Nephron progenitor cell (in vitro differentiated cells): ENCODE measurements at regions not wholly inside any gene's neighbourhood (a gene's known extent, or its start where the extent isn't known, plus 50 kb on each side); places are given as distances from the start of the nearest gene placed in this dataset.
A peak's percentile ranks its signal among the peaks of the same experiment; 100 is the strongest.

Experiments used
- DNase-seq: peaks from one replicate; pipeline ENCODE4 v3.0.0; 2021
- H3K27ac Mint-ChIP-seq: 2 replicates; pipeline ENCODE4 v1.8.0; 2021; ENCODE audit warnings: mild to moderate bottlenecking, moderate library complexity, mixed read lengths
- H3K27me3 Mint-ChIP-seq: 2 replicates; pipeline ENCODE4 v1.8.0; 2021; ENCODE audit warnings: mild to moderate bottlenecking, low read depth, mixed read lengths; ENCODE audit not compliant: poor library complexity
- H3K36me3 Mint-ChIP-seq: 2 replicates; pipeline ENCODE4 v1.8.0; 2021; ENCODE audit warnings: low read depth, mixed read lengths
- H3K4me1 Mint-ChIP-seq: 2 replicates; pipeline ENCODE4 v1.8.0; 2021; ENCODE audit warnings: mixed read lengths
- H3K4me3 Mint-ChIP-seq: 2 replicates; pipeline ENCODE4 v1.8.0; 2021; ENCODE audit warnings: mild to moderate bottlenecking, moderate library complexity, mixed read lengths
- H3K9me3 Mint-ChIP-seq: 2 replicates; pipeline ENCODE4 v1.8.0; 2021; ENCODE audit warnings: mild to moderate bottlenecking, moderate library complexity, mixed read lengths
- CTCF ChIP-seq: fragments of 200-600 bp; sonication (generic); IDR thresholded peaks from 2 replicates; pipeline ENCODE4 v1.5.0; 2021; ENCODE audit warnings: antibody characterized with exemption

GRCh38 chr10:113987156-113987555, 56.5 kb upstream of the ADRB1 start:
- no peak for DNase-seq
- H3K4me1 Mint-ChIP-seq, result peaks cover 7% of the 10 kb centered on the region
- TF ChIP-seq CTCF, result no peak
- peaks cover 4% of the 10 kb centered on the region for H3K27me3 Mint-ChIP-seq
- no peak overlapping the region for H3K4me3 Mint-ChIP-seq
- peaks cover 7% of the 10 kb centered on the region for H3K9me3 Mint-ChIP-seq
- H3K36me3 Mint-ChIP-seq, result no peaks in the 10 kb centered on the region
- H3K27ac Mint-ChIP-seq, result no peak overlapping the region

- TF ChIP-seq CTCF, result no peak
- H3K36me3 Mint-ChIP-seq, result no peaks in the 10 kb centered on the region
- H3K9me3 Mint-ChIP-seq, result peaks cover 7% of the 10 kb centered on the region
- H3K4me3 Mint-ChIP-seq, result no peak overlapping the region
- DNase-seq, result no peak
- H3K27ac Mint-ChIP-seq, result no peak overlapping the region
- H3K27me3 Mint-ChIP-seq, result peaks cover 4% of the 10 kb centered on the region
- peaks cover 11% of the 10 kb centered on the region for H3K4me1 Mint-ChIP-seq
Measured at GRCh38 chr10:113987805-113988204, 55.9 kb upstream of the ADRB1 start.

GRCh38 chr10:113988535-113988934, 55.1 kb upstream of the ADRB1 start:
- peaks cover 16% of the 10 kb centered on the region for H3K4me1 Mint-ChIP-seq
- no peaks in the 10 kb centered on the region for H3K36me3 Mint-ChIP-seq
- peaks cover 7% of the 10 kb centered on the region for H3K9me3 Mint-ChIP-seq
- no peak overlapping the region for H3K4me3 Mint-ChIP-seq
- no peak overlapping the region for H3K27ac Mint-ChIP-seq
- no peak for TF ChIP-seq CTCF
- DNase-seq, result no peak
- H3K27me3 Mint-ChIP-seq, result peaks cover 4% of the 10 kb centered on the region

GRCh38 chr10:113991091-113991860, 52.4 kb upstream of the ADRB1 start:
- no peaks in the 10 kb centered on the region for H3K36me3 Mint-ChIP-seq
- H3K4me1 Mint-ChIP-seq, result peaks cover 19% of the 10 kb centered on the region
- no peak overlapping the region for H3K4me3 Mint-ChIP-seq
- H3K9me3 Mint-ChIP-seq, result peaks cover 7% of the 10 kb centered on the region
- no peak overlapping the region for H3K27ac Mint-ChIP-seq
- no peak for TF ChIP-seq CTCF
- H3K27me3 Mint-ChIP-seq, result peaks cover 12% of the 10 kb centered on the region
- DNase-seq, result no peak

- H3K4me1 Mint-ChIP-seq, result peaks cover 19% of the 10 kb centered on the region
Measured at GRCh38 chr10:113992471-113993011, 51.1 kb upstream of the ADRB1 start.

More at GRCh38 chr10:113992471-113993011, 51.1 kb upstream of the ADRB1 start:
- Mint-ChIP-seq H3K36me3 (no peaks in the 10 kb centered on the region), H3K27ac (peak overlapping the region; percentile 18), H3K27me3 (peaks cover 12% of the 10 kb centered on the region), H3K9me3 (peaks cover 6% of the 10 kb centered on the region), H3K4me3 (no peak overlapping the region)
- DNase-seq, result no peak
- TF ChIP-seq CTCF, result no peak
